OCI-LY1 (cell line): ENCODE measurements at regions not wholly inside any gene's neighbourhood (a gene's known extent, or its start where the extent isn't known, plus 50 kb on each side); places are given as distances from the start of the nearest gene placed in this dataset.

Source experiments
- EZH2 ChIP-seq: fragments of 200-600 bp; sonication (generic), shearing (Covaris generic); IDR thresholded peaks from 2 replicates; pipeline ENCODE4 v1.8.0; 2017; ENCODE audit warnings: borderline replicate concordance, mixed run types, mild to moderate bottlenecking, antibody characterized with exemption, low read length, moderate library complexity, mixed read lengths
- TF ChIP-seq, protein P1 (sequence below): fragments of 200-600 bp; sonication (generic), shearing (Covaris generic); IDR thresholded peaks from 2 replicates; pipeline ENCODE4 v1.5.1; 2017; ENCODE audit warnings: mild to moderate bottlenecking, antibody characterized with exemption, low read length, moderate library complexity, mixed read lengths

DNA sequence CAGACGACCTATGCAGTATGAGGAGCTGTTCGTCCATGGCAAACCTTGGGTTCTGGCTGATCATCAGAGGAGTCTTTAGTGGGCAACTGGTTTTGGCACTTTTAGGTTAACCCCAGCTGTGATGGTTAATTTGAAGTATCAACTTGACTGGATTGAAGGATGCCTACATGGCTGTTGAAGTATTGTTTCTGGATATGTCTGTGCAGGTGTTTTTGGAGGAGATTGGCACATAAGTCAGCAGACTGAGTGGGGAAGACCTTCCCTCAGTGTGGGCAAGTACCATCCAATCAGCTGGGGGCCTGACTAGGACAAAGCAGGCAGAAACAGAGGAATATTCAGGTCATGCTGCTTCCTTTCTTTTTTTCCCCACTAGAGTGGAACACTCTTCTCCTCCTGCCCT, 284.1 kb downstream of the NFKBIZ start:
- TF ChIP-seq, protein P1, sequence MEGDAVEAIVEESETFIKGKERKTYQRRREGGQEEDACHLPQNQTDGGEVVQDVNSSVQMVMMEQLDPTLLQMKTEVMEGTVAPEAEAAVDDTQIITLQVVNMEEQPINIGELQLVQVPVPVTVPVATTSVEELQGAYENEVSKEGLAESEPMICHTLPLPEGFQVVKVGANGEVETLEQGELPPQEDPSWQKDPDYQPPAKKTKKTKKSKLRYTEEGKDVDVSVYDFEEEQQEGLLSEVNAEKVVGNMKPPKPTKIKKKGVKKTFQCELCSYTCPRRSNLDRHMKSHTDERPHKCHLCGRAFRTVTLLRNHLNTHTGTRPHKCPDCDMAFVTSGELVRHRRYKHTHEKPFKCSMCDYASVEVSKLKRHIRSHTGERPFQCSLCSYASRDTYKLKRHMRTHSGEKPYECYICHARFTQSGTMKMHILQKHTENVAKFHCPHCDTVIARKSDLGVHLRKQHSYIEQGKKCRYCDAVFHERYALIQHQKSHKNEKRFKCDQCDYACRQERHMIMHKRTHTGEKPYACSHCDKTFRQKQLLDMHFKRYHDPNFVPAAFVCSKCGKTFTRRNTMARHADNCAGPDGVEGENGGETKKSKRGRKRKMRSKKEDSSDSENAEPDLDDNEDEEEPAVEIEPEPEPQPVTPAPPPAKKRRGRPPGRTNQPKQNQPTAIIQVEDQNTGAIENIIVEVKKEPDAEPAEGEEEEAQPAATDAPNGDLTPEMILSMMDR = no peak
- TF ChIP-seq EZH2 = no peak
